HG02623 (cell line): ENCODE measurements at regions not wholly inside any gene's neighbourhood (a gene's known extent, or its start where the extent isn't known, plus 50 kb on each side); places are given as distances from the start of the nearest gene placed in this dataset.

ENCODE experiments used
- ATAC-seq: cut with Tn5 transposase; IDR thresholded peaks from one replicate; pipeline ENCODE4 v1.9.1; 2021; ENCODE audit warnings: moderate library complexity; ENCODE audit not compliant: unreplicated experiment

GRCh38 chr4:125365731-125366130, 51.0 kb downstream of the FAT4 start:
- no peak for ATAC-seq

- no peak for ATAC-seq
Observed at GRCh38 chr4:125368146-125368545, 53.4 kb downstream of the FAT4 start.

- ATAC-seq = no peak
Observed at GRCh38 chr4:125368671-125369081, 53.9 kb downstream of the FAT4 start.

- ATAC-seq = no peak
Observed at GRCh38 chr4:125369098-125369497, 54.3 kb downstream of the FAT4 start.

GRCh38 chr4:125370478-125370877, 55.7 kb downstream of the FAT4 start:
- no peak for ATAC-seq

GRCh38 chr4:125382995-125383394, 68.2 kb downstream of the FAT4 start:
- ATAC-seq = no peak

GRCh38 chr4:125387770-125388169, 73.0 kb downstream of the FAT4 start:
- ATAC-seq = no peak

- no peak for ATAC-seq
Observed at GRCh38 chr4:125388613-125389012, 73.9 kb downstream of the FAT4 start.

- ATAC-seq = no peak
Observed at GRCh38 chr4:125389713-125390112, 75.0 kb downstream of the FAT4 start.

- no peak for ATAC-seq
Observed at GRCh38 chr4:125390126-125390525, 75.4 kb downstream of the FAT4 start.

- no peak for ATAC-seq
Observed at GRCh38 chr4:125390727-125391126, 76.0 kb downstream of the FAT4 start.

- ATAC-seq = no peak
Observed at GRCh38 chr4:125392694-125393093, 77.9 kb downstream of the FAT4 start.

GRCh38 chr4:125393825-125394224, 79.1 kb downstream of the FAT4 start:
- no peak for ATAC-seq

GRCh38 chr4:125397226-125397625, 82.5 kb downstream of the FAT4 start:
- ATAC-seq = no peak

GRCh38 chr4:125398263-125399002, 83.7 kb downstream of the FAT4 start:
- ATAC-seq = no peak

GRCh38 chr4:125400756-125401155, 86.0 kb downstream of the FAT4 start:
- ATAC-seq = no peak

- no peak for ATAC-seq
Observed at GRCh38 chr4:125401784-125402183, 87.0 kb downstream of the FAT4 start.

GRCh38 chr4:125420526-125420925, 105.8 kb downstream of the FAT4 start:
- ATAC-seq = no peak

- ATAC-seq = no peak
Observed at GRCh38 chr4:125421547-125421946, 106.8 kb downstream of the FAT4 start.

GRCh38 chr4:125423124-125423523, 108.4 kb downstream of the FAT4 start:
- no peak for ATAC-seq

- ATAC-seq = no peak
Observed at GRCh38 chr4:125428832-125429231, 114.1 kb downstream of the FAT4 start.

- no peak for ATAC-seq
Observed at GRCh38 chr4:125430086-125430485, 115.3 kb downstream of the FAT4 start.

GRCh38 chr4:125432078-125432477, 117.3 kb downstream of the FAT4 start:
- ATAC-seq = no peak
